Neural progenitor cell (in vitro differentiated cells): ENCODE measurements at regions not wholly inside any gene's neighbourhood (a gene's known extent, or its start where the extent isn't known, plus 50 kb on each side); places are given as distances from the start of the nearest gene placed in this dataset.

Source experiments
- CTCF ChIP-seq: fragments of 200-600 bp; sonication (generic); IDR thresholded peaks from 2 replicates; pipeline ENCODE4 v1.5.1; 2017; ENCODE audit warnings: antibody characterized with exemption, mild to moderate bottlenecking
- EZH2 ChIP-seq: fragments of 200-600 bp; sonication (generic); IDR thresholded peaks from 2 replicates; pipeline ENCODE4 v1.6.1; 2017; ENCODE audit warnings: antibody characterized with exemption, mild to moderate bottlenecking, moderate library complexity

GRCh38 chr21:40938078-40938477, 91.1 kb upstream of the DSCAM start:
- TF ChIP-seq CTCF (no peak), EZH2 (no peak)
